ENCODE measurements at regions not wholly inside any gene's neighbourhood (a gene's known extent, or its start where the extent isn't known, plus 50 kb on each side); places are given as distances from the start of the nearest gene placed in this dataset.

DNA sequence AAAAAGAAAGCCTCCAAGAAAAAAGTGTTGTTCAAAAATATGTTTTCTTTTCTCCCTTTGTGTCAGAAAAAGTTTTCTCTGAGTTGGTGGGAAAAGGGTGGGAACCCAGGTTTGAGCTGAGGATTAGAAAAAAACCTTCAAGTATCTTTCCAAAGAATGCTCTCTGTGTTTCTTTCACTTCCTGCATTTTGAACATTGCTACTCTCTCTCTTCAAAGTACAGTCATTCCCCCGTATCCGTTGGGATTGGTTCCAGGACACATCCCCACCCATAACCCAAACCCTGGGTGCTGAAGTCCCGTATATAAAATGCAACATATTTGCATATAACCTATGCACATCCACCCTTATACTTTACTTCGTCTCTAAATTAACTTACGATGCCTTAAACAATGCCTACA, 139.6 kb downstream of the TMCO5A start:
- no peak overlapping the region for H3K4me2 ChIP-seq
- H3K9me3 ChIP-seq: no peaks in the 10 kb centered on the region
- CTCF ChIA-PET: no interaction called here
- DNase-seq (ENCODE audit: low read depth in 1 of 2, low spot score in 1 of 2) (no peak), ATAC-seq (no peak), FAIRE-seq (no peak)
- TF ChIP-seq HOXB5 (CRISPR knock-in tag; IDR thresholded peaks at IDR 0.05) (no peak), FOSL2 (IDR thresholded peaks at IDR 0.05) (no peak), FOSL2 (CRISPR knock-in tag; IDR thresholded peaks at IDR 0.05) (no peak), FOXS1 (CRISPR knock-in tag; IDR thresholded peaks at IDR 0.05) (no peak), RCOR1 (IDR thresholded peaks at IDR 0.05; ENCODE audit: low read depth, low read length) (no peak), KDM5A (IDR thresholded peaks at IDR 0.05) (no peak), HMGXB4 (CRISPR knock-in tag; IDR thresholded peaks at IDR 0.05; ENCODE audit: borderline replicate concordance) (no peak), CHD4 (IDR thresholded peaks at IDR 0.05; ENCODE audit: borderline replicate concordance) (no peak), GATA3 (IDR thresholded peaks at IDR 0.05; ENCODE audit: borderline replicate concordance) (no peak), NFE2L2 (conservative IDR thresholded peaks at IDR 0.05; ENCODE audit: low read length) (no peak), SMC3 (IDR thresholded peaks at IDR 0.05) (no peak)
- TF ChIP-seq, protein P1, sequence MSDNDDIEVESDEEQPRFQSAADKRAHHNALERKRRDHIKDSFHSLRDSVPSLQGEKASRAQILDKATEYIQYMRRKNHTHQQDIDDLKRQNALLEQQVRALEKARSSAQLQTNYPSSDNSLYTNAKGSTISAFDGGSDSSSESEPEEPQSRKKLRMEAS (IDR thresholded peaks at IDR 0.05): no peak
- H3K4me3 ChIP-seq: no peak overlapping the region
- H3K27ac ChIP-seq: no peak overlapping the region
- WGBS (ENCODE audit: missing lambda C conversion rate): 93% methylated on average over 5 of the region's 5 CpGs
- peaks cover 19% of the 10 kb centered on the region for H3K4me1 ChIP-seq
- POLR2A ChIA-PET: no interaction called here

GRCh38 chr15:38075466-38075865, 141.0 kb downstream of the TMCO5A start:
- CTCF ChIA-PET: no interaction called here
- H3K4me1 ChIP-seq: 0 out of 3 replicates have a peak, but pooled peaks cover 7% of the 10 kb centered on the region
- ATAC-seq: no peak
- no peak for FAIRE-seq
- H3K9me3 ChIP-seq: no peaks in the 10 kb centered on the region
- POLR2A ChIA-PET: interaction anchor here (0.9 kb wide), 1 partner anchor 176 kb away, joined by 3 read pairs; no protein-coding TSS in a partner anchor
- H3K4me2 ChIP-seq: no peak overlapping the region
- 87% methylated on average over 5 of the region's 5 CpGs for WGBS (ENCODE audit: missing lambda C conversion rate)
- DNase-seq (ENCODE audit: low read depth in 1 of 2, low spot score in 1 of 2): no peak
- H3K4me3 ChIP-seq: no peak overlapping the region
- TF ChIP-seq KDM5A (IDR thresholded peaks at IDR 0.05): no peak
- no peak for TF ChIP-seq REST (IDR thresholded peaks at IDR 0.05)
- no peak for TF ChIP-seq SMC3 (IDR thresholded peaks at IDR 0.05)
- no peak for TF ChIP-seq CEBPB (IDR thresholded peaks at IDR 0.05)
- TF ChIP-seq ESRRA (IDR thresholded peaks at IDR 0.05; ENCODE audit: borderline replicate concordance, low read length): no peak
- no peak for TF ChIP-seq CHD4 (IDR thresholded peaks at IDR 0.05; ENCODE audit: borderline replicate concordance)
- TF ChIP-seq, protein P2, sequence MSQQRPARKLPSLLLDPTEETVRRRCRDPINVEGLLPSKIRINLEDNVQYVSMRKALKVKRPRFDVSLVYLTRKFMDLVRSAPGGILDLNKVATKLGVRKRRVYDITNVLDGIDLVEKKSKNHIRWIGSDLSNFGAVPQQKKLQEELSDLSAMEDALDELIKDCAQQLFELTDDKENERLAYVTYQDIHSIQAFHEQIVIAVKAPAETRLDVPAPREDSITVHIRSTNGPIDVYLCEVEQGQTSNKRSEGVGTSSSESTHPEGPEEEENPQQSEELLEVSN (IDR thresholded peaks at IDR 0.05; ENCODE audit: borderline replicate concordance, low read depth): no peak
- no peak for TF ChIP-seq POLR2AphosphoS2 (conservative IDR thresholded peaks at IDR 0.05; ENCODE audit: low read length)
- TF ChIP-seq CHD2 (IDR thresholded peaks at IDR 0.05; ENCODE audit: low read length, partially characterized antibody): no peak
- no peak for TF ChIP-seq TFCP2L1 (CRISPR knock-in tag; IDR thresholded peaks at IDR 0.05)
- TF ChIP-seq ZSCAN20 (CRISPR knock-in tag; IDR thresholded peaks at IDR 0.05): no peak
- no peak for TF ChIP-seq TP53 (CRISPR knock-in tag; IDR thresholded peaks at IDR 0.05)
- TF ChIP-seq RARB (CRISPR knock-in tag; IDR thresholded peaks at IDR 0.05): no peak
- TF ChIP-seq, protein P3, sequence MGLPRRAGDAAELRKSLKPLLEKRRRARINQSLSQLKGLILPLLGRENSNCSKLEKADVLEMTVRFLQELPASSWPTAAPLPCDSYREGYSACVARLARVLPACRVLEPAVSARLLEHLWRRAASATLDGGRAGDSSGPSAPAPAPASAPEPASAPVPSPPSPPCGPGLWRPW (IDR thresholded peaks at IDR 0.05): no peak
- H3K27ac ChIP-seq: no peak overlapping the region
